GM19452 (cell line): ENCODE measurements at regions not wholly inside any gene's neighbourhood (a gene's known extent, or its start where the extent isn't known, plus 50 kb on each side); places are given as distances from the start of the nearest gene placed in this dataset.

Experiments used
- ATAC-seq: cut with Tn5 transposase; IDR thresholded peaks from one replicate; pipeline ENCODE4 v1.9.1; 2021; ENCODE audit not compliant: unreplicated experiment

GRCh38 chr22:47647181-47647580 lies 884.7 kb downstream of the TBC1D22A start:
- ATAC-seq = no peak

GRCh38 chr22:47645923-47646322 lies 883.5 kb downstream of the TBC1D22A start:
- no peak for ATAC-seq

- no peak for ATAC-seq
Measured at GRCh38 chr22:47645450-47645914, 883.0 kb downstream of the TBC1D22A start.

- ATAC-seq = no peak
Measured at GRCh38 chr22:47634347-47634746, 871.9 kb downstream of the TBC1D22A start.

- no peak for ATAC-seq
Measured at GRCh38 chr22:47633111-47633510, 870.7 kb downstream of the TBC1D22A start.

- no peak for ATAC-seq
Measured at GRCh38 chr22:47632701-47633100, 870.3 kb downstream of the TBC1D22A start.

GRCh38 chr22:47631571-47632102 lies 869.2 kb downstream of the TBC1D22A start:
- ATAC-seq = no peak

GRCh38 chr22:47630741-47631534 lies 868.5 kb downstream of the TBC1D22A start:
- no peak for ATAC-seq

- ATAC-seq = no peak
Measured at GRCh38 chr22:47629791-47630655, 867.6 kb downstream of the TBC1D22A start.

GRCh38 chr22:47629273-47629711 lies 866.8 kb downstream of the TBC1D22A start:
- ATAC-seq = no peak

- ATAC-seq = no peak
Measured at GRCh38 chr22:47628477-47629272, 866.2 kb downstream of the TBC1D22A start.

- no peak for ATAC-seq
Measured at GRCh38 chr22:47627556-47628253, 865.3 kb downstream of the TBC1D22A start.

- ATAC-seq = no peak
Measured at GRCh38 chr22:47626428-47627390, 864.3 kb downstream of the TBC1D22A start.

GRCh38 chr22:47625531-47626427 lies 863.3 kb downstream of the TBC1D22A start:
- no peak for ATAC-seq

- no peak for ATAC-seq
Measured at GRCh38 chr22:47625013-47625385, 862.5 kb downstream of the TBC1D22A start.

GRCh38 chr22:47624252-47625012 lies 862.0 kb downstream of the TBC1D22A start:
- ATAC-seq = no peak

GRCh38 chr22:47623763-47624148 lies 861.3 kb downstream of the TBC1D22A start:
- no peak for ATAC-seq
